RWPE2 (cell line): ENCODE measurements at regions not wholly inside any gene's neighbourhood (a gene's known extent, or its start where the extent isn't known, plus 50 kb on each side); places are given as distances from the start of the nearest gene placed in this dataset.

ENCODE experiments used
- ATAC-seq: fragments of 200-7000 bp; cut with Tn5 transposase; 3 replicates; pipeline ENCODE4 v1.9.1; 2021; ENCODE audit warnings: low read depth
- DNase-seq: peaks from one replicate; pipeline ENCODE4 v3.0.0-alpha.2; 2020; ENCODE audit warnings: low spot score
- H3K27ac ChIP-seq: fragments of 450-650 bp; 2 replicates; pipeline ENCODE4 v1.5.1; 2017; ENCODE audit warnings: mild to moderate bottlenecking; ENCODE audit not compliant: poor library complexity, severe bottlenecking
- H3K27me3 ChIP-seq: fragments of 250-450 bp; sonication (Bioruptor Pico); 2 replicates; pipeline ENCODE4 v1.5.1; 2021; ENCODE audit warnings: mild to moderate bottlenecking, moderate library complexity; ENCODE audit not compliant: insufficient read depth, poor library complexity, severe bottlenecking
- H3K36me3 ChIP-seq: fragments of 250-450 bp; sonication (Bioruptor Pico); 2 replicates; pipeline ENCODE4 v1.5.1; 2020; ENCODE audit warnings: low read depth, mild to moderate bottlenecking, moderate library complexity
- H3K4me1 ChIP-seq: fragments of 250-450 bp; sonication (Bioruptor Pico); 2 replicates; pipeline ENCODE4 v1.5.1; 2021; ENCODE audit warnings: mild to moderate bottlenecking, moderate library complexity; ENCODE audit not compliant: insufficient read depth, poor library complexity, severe bottlenecking
- H3K4me3 ChIP-seq: fragments of 250-450 bp; sonication (Bioruptor Pico); 2 replicates; pipeline ENCODE4 v1.5.1; 2021; ENCODE audit warnings: mild to moderate bottlenecking, moderate library complexity; ENCODE audit not compliant: severe bottlenecking
- H3K9me3 ChIP-seq: fragments of 250-450 bp; sonication (Bioruptor Pico); 2 replicates; pipeline ENCODE4 v1.5.1; 2021; ENCODE audit warnings: mild to moderate bottlenecking, moderate library complexity; ENCODE audit not compliant: severe bottlenecking
- TF ChIP-seq, protein P1 (sequence below): fragments of 450-650 bp; IDR thresholded peaks from one replicate; pipeline ENCODE4 v1.5.1; 2017; ENCODE audit warnings: mild to moderate bottlenecking, moderate library complexity; ENCODE audit not compliant: poor library complexity, severe bottlenecking

- no peaks in the 10 kb centered on the region for H3K36me3 ChIP-seq
- no peak overlapping the region for H3K4me3 ChIP-seq
- DNase-seq (no peak), ATAC-seq (no peak)
- no peaks in the 10 kb centered on the region for H3K4me1 ChIP-seq
- no peaks in the 10 kb centered on the region for H3K27me3 ChIP-seq
- TF ChIP-seq, protein P1, sequence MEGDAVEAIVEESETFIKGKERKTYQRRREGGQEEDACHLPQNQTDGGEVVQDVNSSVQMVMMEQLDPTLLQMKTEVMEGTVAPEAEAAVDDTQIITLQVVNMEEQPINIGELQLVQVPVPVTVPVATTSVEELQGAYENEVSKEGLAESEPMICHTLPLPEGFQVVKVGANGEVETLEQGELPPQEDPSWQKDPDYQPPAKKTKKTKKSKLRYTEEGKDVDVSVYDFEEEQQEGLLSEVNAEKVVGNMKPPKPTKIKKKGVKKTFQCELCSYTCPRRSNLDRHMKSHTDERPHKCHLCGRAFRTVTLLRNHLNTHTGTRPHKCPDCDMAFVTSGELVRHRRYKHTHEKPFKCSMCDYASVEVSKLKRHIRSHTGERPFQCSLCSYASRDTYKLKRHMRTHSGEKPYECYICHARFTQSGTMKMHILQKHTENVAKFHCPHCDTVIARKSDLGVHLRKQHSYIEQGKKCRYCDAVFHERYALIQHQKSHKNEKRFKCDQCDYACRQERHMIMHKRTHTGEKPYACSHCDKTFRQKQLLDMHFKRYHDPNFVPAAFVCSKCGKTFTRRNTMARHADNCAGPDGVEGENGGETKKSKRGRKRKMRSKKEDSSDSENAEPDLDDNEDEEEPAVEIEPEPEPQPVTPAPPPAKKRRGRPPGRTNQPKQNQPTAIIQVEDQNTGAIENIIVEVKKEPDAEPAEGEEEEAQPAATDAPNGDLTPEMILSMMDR, result no peak
- H3K27ac ChIP-seq, result no peak overlapping the region
- no peaks in the 10 kb centered on the region for H3K9me3 ChIP-seq
Measured at GRCh38 chr1:81317191-81317590, 483.5 kb upstream of the ADGRL2 start.

- ATAC-seq, result no peak
- H3K36me3 ChIP-seq, result no peaks in the 10 kb centered on the region
- no peaks in the 10 kb centered on the region for H3K9me3 ChIP-seq
- H3K27ac ChIP-seq, result no peak overlapping the region
- no peak for DNase-seq
- no peaks in the 10 kb centered on the region for H3K4me1 ChIP-seq
- H3K27me3 ChIP-seq, result no peaks in the 10 kb centered on the region
- TF ChIP-seq, protein P1, result no peak
- H3K4me3 ChIP-seq, result no peak overlapping the region
Measured at GRCh38 chr1:81314513-81315233, 486.1 kb upstream of the ADGRL2 start.

- Histone ChIP-seq H3K4me3 (no peak overlapping the region), H3K27me3 (no peaks in the 10 kb centered on the region), H3K9me3 (no peaks in the 10 kb centered on the region), H3K4me1 (no peaks in the 10 kb centered on the region), H3K36me3 (no peaks in the 10 kb centered on the region), H3K27ac (no peak overlapping the region)
- TF ChIP-seq, protein P1, result no peak
- ATAC-seq, result no peak
- DNase-seq, result no peak
Measured at GRCh38 chr1:81313289-81313688, 487.4 kb upstream of the ADGRL2 start.

- Histone ChIP-seq H3K4me3 (no peak overlapping the region), H3K4me1 (no peaks in the 10 kb centered on the region), H3K36me3 (no peaks in the 10 kb centered on the region), H3K27me3 (no peaks in the 10 kb centered on the region), H3K27ac (no peak overlapping the region), H3K9me3 (no peaks in the 10 kb centered on the region)
- no peak for DNase-seq
- TF ChIP-seq, protein P1, result no peak
- no peak for ATAC-seq
Measured at GRCh38 chr1:81312272-81312754, 488.4 kb upstream of the ADGRL2 start.

GRCh38 chr1:81310250-81310649, 490.5 kb upstream of the ADGRL2 start:
- ATAC-seq (no peak), DNase-seq (no peak)
- TF ChIP-seq, protein P1, result no peak
- H3K36me3 ChIP-seq, result no peaks in the 10 kb centered on the region
- no peak overlapping the region for H3K27ac ChIP-seq
- no peaks in the 10 kb centered on the region for H3K9me3 ChIP-seq
- H3K4me1 ChIP-seq, result no peaks in the 10 kb centered on the region
- H3K4me3 ChIP-seq, result no peak overlapping the region
- no peaks in the 10 kb centered on the region for H3K27me3 ChIP-seq
